Endothelial cell of umbilical vein (primary cell): ENCODE measurements at regions not wholly inside any gene's neighbourhood (a gene's known extent, or its start where the extent isn't known, plus 50 kb on each side); places are given as distances from the start of the nearest gene placed in this dataset.
A peak's percentile ranks its signal among the peaks of the same experiment; 100 is the strongest.

Experiments used
- BruUV-seq: library from RNA; stranded (reverse); fragments of 400-500 nt; replicated peaks from 2 replicates; lab custom pipeline; 2021; lab: Mats Ljungman, UMichigan
- CTCF ChIA-PET: fragments of 300-600, 350-600 bp; sonication (Branson Sonifier 250); formaldehyde crosslinking; loops from one replicate; lab custom pipeline; 2021; ENCODE audit warnings: antibody characterized with exemption, inconsistent platforms; lab: Charles Lee
- POLR2A ChIA-PET: fragments of 300-600, 350-600 bp; sonication (Branson Sonifier 250); formaldehyde crosslinking; loops from one replicate; lab custom pipeline; 2021; ENCODE audit warnings: antibody characterized with exemption, inconsistent platforms; lab: Charles Lee
- DNase-seq: peaks from one replicate; pipeline ENCODE4 v3.0.0-alpha.2; 2011; ENCODE audit warnings: low read depth, low spot score
- FAIRE-seq: peaks from 2 replicates; lab custom pipeline; 2011; peaks lifted over from hg19 to GRCh38; lab: Jason Lieb, UNC
- H2AFZ ChIP-seq: 2 replicates; pipeline ENCODE4 v1.6.0; 2012; ENCODE audit warnings: low read depth, low read length, control low read depth, inconsistent platforms
- H3K27ac ChIP-seq: 2 replicates; pipeline ENCODE4 v1.5.1; 2011; ENCODE audit warnings: low read depth, mild to moderate bottlenecking, control low read depth, low read length, moderate library complexity; ENCODE audit not compliant: insufficient read depth
- H3K27me3 ChIP-seq, 2 experiments: 2 replicates each; pipeline versions ENCODE4 v1.6.0 to v1.6.1; 2011; ENCODE audit warnings: low read length in 2 of 2, mixed read lengths in 1 of 2; ENCODE audit not compliant: control insufficient read depth in 2 of 2, insufficient read depth in 2 of 2
- H3K36me3 ChIP-seq, 2 experiments: 2 replicates in 1 of 2; 3 replicates in 1 of 2; pipeline ENCODE4 v1.5.1; 2011; ENCODE audit warnings: low read length in 2 of 2, mild to moderate bottlenecking in 1 of 2, moderate library complexity in 1 of 2; ENCODE audit not compliant: control insufficient read depth in 2 of 2, insufficient read depth in 2 of 2; ENCODE audit errors: extremely low read depth in 1 of 2
- H3K4me1 ChIP-seq: 3 replicates; pipeline ENCODE4 v1.5.1; 2011; ENCODE audit warnings: mild to moderate bottlenecking, low read length; ENCODE audit not compliant: control insufficient read depth, insufficient read depth; ENCODE audit errors: extremely low read depth
- H3K4me2 ChIP-seq: 2 replicates; pipeline ENCODE4 v1.6.1; 2011; ENCODE audit warnings: low read length, control low read depth, mixed read lengths; ENCODE audit not compliant: insufficient read depth
- H3K4me3 ChIP-seq, 3 experiments: fragments of 200-600 bp in 1 of 3; sonication (generic), shearing (Covaris generic) in 1 of 3; replicated peaks in 1 of 3; 2 replicates each; pipeline ENCODE4 v1.5.1; 2011 to 2016; ENCODE audit warnings: control low read depth in 3 of 3, low read length in 3 of 3, mild to moderate bottlenecking in 2 of 3, inconsistent platforms in 1 of 3, low read depth in 1 of 3, moderate library complexity in 1 of 3; ENCODE audit not compliant: insufficient read depth in 1 of 3
- H3K79me2 ChIP-seq: 2 replicates; pipeline ENCODE4 v1.6.0; 2012; ENCODE audit warnings: low read length, inconsistent platforms; ENCODE audit not compliant: control insufficient read depth, insufficient read depth
- H3K9ac ChIP-seq: replicated peaks from 2 replicates; pipeline ENCODE3; 2011; ENCODE audit warnings: low read length, control low read depth; ENCODE audit not compliant: insufficient read depth; ENCODE audit errors: extremely low read depth
- H3K9me1 ChIP-seq: replicated peaks from 3 replicates; pipeline ENCODE4 v1.6.0; 2011; ENCODE audit warnings: mild to moderate bottlenecking, low read length; ENCODE audit not compliant: control insufficient read depth, insufficient read depth; ENCODE audit errors: extremely low read depth
- H3K9me3 ChIP-seq: replicated peaks from 2 replicates; pipeline ENCODE4 v1.5.1; 2012; ENCODE audit warnings: low read length, inconsistent platforms; ENCODE audit not compliant: control insufficient read depth, insufficient read depth
- H4K20me1 ChIP-seq: replicated peaks from 2 replicates; pipeline ENCODE3; 2011; ENCODE audit warnings: mild to moderate bottlenecking, low read length; ENCODE audit not compliant: control insufficient read depth, insufficient read depth; ENCODE audit errors: extremely low read depth
- EZH2 ChIP-seq: IDR thresholded peaks from 2 replicates; pipeline ENCODE4 v1.6.1; 2012; ENCODE audit warnings: borderline replicate concordance, low read depth, mild to moderate bottlenecking, moderate library complexity, low read length, inconsistent platforms; ENCODE audit not compliant: severe bottlenecking
- FOS ChIP-seq: IDR thresholded peaks from 2 replicates; pipeline ENCODE4 v1.6.1; 2011; ENCODE audit warnings: mild to moderate bottlenecking, low read length, moderate library complexity, borderline replicate concordance; ENCODE audit not compliant: insufficient read depth
- GATA2 ChIP-seq: IDR thresholded peaks from 2 replicates; pipeline ENCODE4 v1.7.0; 2011; ENCODE audit warnings: low read depth, mild to moderate bottlenecking, moderate library complexity, mixed read lengths, low read length; ENCODE audit not compliant: insufficient read length, insufficient read depth
- JUN ChIP-seq: IDR thresholded peaks from 2 replicates; pipeline ENCODE4 v1.6.1; 2011; ENCODE audit warnings: borderline replicate concordance, low read depth; ENCODE audit not compliant: insufficient read length, insufficient read depth
- MYC ChIP-seq: IDR thresholded peaks from one replicate; pipeline ENCODE4 v1.6.1; 2011; ENCODE audit warnings: mild to moderate bottlenecking, low read depth, low read length
- POLR2A ChIP-seq: IDR thresholded peaks from 2 replicates; pipeline ENCODE4 v1.6.1; 2012; ENCODE audit warnings: low read depth, mild to moderate bottlenecking, control low read depth, low read length
- POLR2AphosphoS5 ChIP-seq: IDR thresholded peaks from 2 replicates; pipeline ENCODE4 v1.6.1; 2012; ENCODE audit warnings: low read depth, mild to moderate bottlenecking, control low read depth, low read length, moderate library complexity; ENCODE audit not compliant: insufficient read depth
- dilution Hi-C: fragments of 300-500 bp; cut with MboI; formaldehyde crosslinking; loops from one replicate; pipeline ENCODE4 v1.15.0; 2019; ENCODE audit warnings: low sequenced_read_pairs; ENCODE audit not compliant: extremely low pct_ligation_motif_present
- intact Hi-C: fragments of 100-400 bp; cut with micrococcal nuclease; formaldehyde crosslinking; loops from one replicate; pipeline ENCODE4 v1.10.0; 2022
- TF ChIP-seq, protein P1 (sequence below): IDR thresholded peaks from 2 replicates; pipeline ENCODE4 v1.6.1; 2011; ENCODE audit not compliant: insufficient read depth, insufficient read length
- TF ChIP-seq, protein P2 (sequence below), 2 donors: IDR thresholded peaks; 1 replicate in 1 of 2; 2 replicates in 1 of 2; pipeline ENCODE4 v1.5.1; 2011; ENCODE audit warnings: low read length in 2 of 2, mild to moderate bottlenecking in 2 of 2, moderate library complexity in 2 of 2, control low read depth in 1 of 2, inconsistent platforms in 1 of 2, low read depth in 1 of 2; ENCODE audit not compliant: insufficient read depth in 1 of 2; ENCODE audit errors: extremely low read depth in 1 of 2

DNA sequence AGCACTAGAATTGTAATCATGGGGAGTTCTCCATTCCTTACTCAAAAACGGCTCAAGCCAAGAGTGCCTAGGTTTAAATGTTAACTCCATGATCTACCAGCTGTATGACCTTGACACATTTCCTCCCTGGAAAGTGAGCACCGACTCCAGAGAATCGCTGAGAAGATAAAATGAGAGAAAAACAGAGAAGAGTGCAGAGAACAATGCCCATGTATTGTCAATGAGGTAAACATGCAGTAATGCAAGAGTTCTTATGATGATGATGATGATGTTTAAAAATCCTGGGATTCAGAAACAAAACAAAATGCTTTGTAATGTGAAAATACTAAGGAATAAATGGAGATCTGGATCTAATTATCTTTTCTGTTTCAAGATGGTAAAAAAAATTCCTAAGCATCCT lies 64.8 kb upstream of the BEND6 start:
- H2AFZ ChIP-seq: peak overlapping the region; percentile 67
- no peak overlapping the region for H3K9ac ChIP-seq
- dilution Hi-C loops: no loop called here
- CTCF ChIA-PET: interaction anchor here (0.6 to 3.5 kb wide), 8 partner anchors 8 to 1089 kb away, joined by 3 to 24 read pairs (median 4); no protein-coding TSS in a partner anchor
- H3K4me1 ChIP-seq: peaks cover 30% of the 10 kb centered on the region
- H3K27ac ChIP-seq: peak overlapping the region; percentile 65
- no peaks in the 10 kb centered on the region for H3K27me3 ChIP-seq
- H4K20me1 ChIP-seq: no peaks in the 10 kb centered on the region
- no peaks in the 10 kb centered on the region for H3K36me3 ChIP-seq
- TSS peak; percentile 55 for BruUV-seq
- DNase-seq: peak; percentile 47
- intact Hi-C loops: loop anchor here (2.0 kb wide), 1 partner anchor 21 kb away; no protein-coding TSS in a partner anchor
- H3K79me2 ChIP-seq: no peaks in the 10 kb centered on the region
- no peaks in the 10 kb centered on the region for H3K9me1 ChIP-seq
- no peak overlapping the region for H3K4me3 ChIP-seq
- H3K4me2 ChIP-seq: peak overlapping the region; percentile 39
- no peaks in the 10 kb centered on the region for H3K9me3 ChIP-seq
- POLR2A ChIA-PET: no interaction called here
- FAIRE-seq: no peak
- TF ChIP-seq JUN (no peak), GATA2 (peak; percentile 61)
- TF ChIP-seq, protein P1, sequence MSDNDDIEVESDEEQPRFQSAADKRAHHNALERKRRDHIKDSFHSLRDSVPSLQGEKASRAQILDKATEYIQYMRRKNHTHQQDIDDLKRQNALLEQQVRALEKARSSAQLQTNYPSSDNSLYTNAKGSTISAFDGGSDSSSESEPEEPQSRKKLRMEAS: no peak

DNA sequence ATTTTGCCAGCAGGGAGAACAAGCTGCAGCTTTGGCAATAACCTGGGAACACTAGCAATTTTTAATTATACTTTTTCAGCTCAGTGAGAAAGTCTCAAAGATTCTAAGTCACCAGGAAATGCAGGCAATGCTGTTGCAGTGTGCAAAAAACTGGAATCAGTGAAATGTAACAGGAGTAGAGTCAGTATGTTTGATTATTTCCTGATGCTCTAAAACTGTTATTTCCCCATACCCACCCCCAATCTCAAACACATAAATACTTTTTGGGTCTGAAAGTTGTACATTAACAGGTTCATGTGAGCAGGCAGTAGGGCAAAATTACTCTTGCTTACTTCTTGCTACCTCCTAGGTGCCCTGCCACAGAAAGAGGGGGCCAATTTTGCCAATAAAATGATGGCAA lies 65.4 kb upstream of the BEND6 start:
- ChIA-PET POLR2A (no interaction called here), CTCF (interaction anchor here (0.6 to 3.3 kb wide), 4 partner anchors 13 to 53 kb away, joined by 3 to 22 read pairs (median 6); no protein-coding TSS in a partner anchor)
- Histone ChIP-seq H3K36me3 (no peaks in the 10 kb centered on the region), H3K4me2 (peak overlapping the region; percentile 19), H3K4me3 (no peak overlapping the region), H3K9me1 (no peaks in the 10 kb centered on the region), H4K20me1 (no peaks in the 10 kb centered on the region), H3K9ac (no peak overlapping the region), H3K27ac (peak overlapping the region; percentile 65), H2AFZ (no peak overlapping the region), H3K9me3 (no peaks in the 10 kb centered on the region), H3K79me2 (no peaks in the 10 kb centered on the region), H3K4me1 (peaks cover 30% of the 10 kb centered on the region), H3K27me3 (no peaks in the 10 kb centered on the region)
- BruUV-seq: no TSS peak
- intact Hi-C loops: no loop called here
- TF ChIP-seq POLR2A (no peak), FOS (no peak), POLR2AphosphoS5 (no peak), EZH2 (no peak), MYC (no peak), JUN (no peak), GATA2 (no peak)
- TF ChIP-seq, protein P1: no peak
- TF ChIP-seq, protein P2, sequence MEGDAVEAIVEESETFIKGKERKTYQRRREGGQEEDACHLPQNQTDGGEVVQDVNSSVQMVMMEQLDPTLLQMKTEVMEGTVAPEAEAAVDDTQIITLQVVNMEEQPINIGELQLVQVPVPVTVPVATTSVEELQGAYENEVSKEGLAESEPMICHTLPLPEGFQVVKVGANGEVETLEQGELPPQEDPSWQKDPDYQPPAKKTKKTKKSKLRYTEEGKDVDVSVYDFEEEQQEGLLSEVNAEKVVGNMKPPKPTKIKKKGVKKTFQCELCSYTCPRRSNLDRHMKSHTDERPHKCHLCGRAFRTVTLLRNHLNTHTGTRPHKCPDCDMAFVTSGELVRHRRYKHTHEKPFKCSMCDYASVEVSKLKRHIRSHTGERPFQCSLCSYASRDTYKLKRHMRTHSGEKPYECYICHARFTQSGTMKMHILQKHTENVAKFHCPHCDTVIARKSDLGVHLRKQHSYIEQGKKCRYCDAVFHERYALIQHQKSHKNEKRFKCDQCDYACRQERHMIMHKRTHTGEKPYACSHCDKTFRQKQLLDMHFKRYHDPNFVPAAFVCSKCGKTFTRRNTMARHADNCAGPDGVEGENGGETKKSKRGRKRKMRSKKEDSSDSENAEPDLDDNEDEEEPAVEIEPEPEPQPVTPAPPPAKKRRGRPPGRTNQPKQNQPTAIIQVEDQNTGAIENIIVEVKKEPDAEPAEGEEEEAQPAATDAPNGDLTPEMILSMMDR (IDR thresholded peaks at IDR 0.05; ENCODE audit: extremely low read depth in 1 of 2, insufficient read depth in 1 of 2, low read depth in 1 of 2, low read length in 2 of 2): no peak
- dilution Hi-C loops: no loop called here
- DNase-seq: no peak
- no peak for FAIRE-seq
